GM21786 (cell line): ENCODE measurements at regions not wholly inside any gene's neighbourhood (a gene's known extent, or its start where the extent isn't known, plus 50 kb on each side); places are given as distances from the start of the nearest gene placed in this dataset.

Experiments used
- ATAC-seq: cut with Tn5 transposase; IDR thresholded peaks from one replicate; pipeline ENCODE4 v1.9.1; 2021; ENCODE audit not compliant: unreplicated experiment

- peak; percentile 73 for ATAC-seq
Measured at GRCh38 chr4:53653484-53654053, 62.3 kb upstream of the LNX1 start.

- no peak for ATAC-seq
Measured at GRCh38 chr4:53651156-53651735, 60.0 kb upstream of the LNX1 start.

GRCh38 chr4:53649357-53649756 lies 58.1 kb upstream of the LNX1 start:
- ATAC-seq: no peak

- ATAC-seq: peak; percentile 64
Measured at GRCh38 chr4:53647547-53647946, 56.3 kb upstream of the LNX1 start.

- ATAC-seq: no peak
Measured at GRCh38 chr4:53646795-53647194, 55.5 kb upstream of the LNX1 start.

- ATAC-seq: no peak
Measured at GRCh38 chr4:53645108-53645507, 53.8 kb upstream of the LNX1 start.

GRCh38 chr4:53644607-53645006 lies 53.3 kb upstream of the LNX1 start:
- ATAC-seq: no peak
